DOHH2 (cell line): ENCODE measurements at regions not wholly inside any gene's neighbourhood (a gene's known extent, or its start where the extent isn't known, plus 50 kb on each side); places are given as distances from the start of the nearest gene placed in this dataset.

Source experiments
- H3F3A ChIP-seq: fragments of 200-600 bp; sonication (generic), shearing (Covaris generic); 2 replicates; pipeline ENCODE4 v1.6.0; 2016; ENCODE audit warnings: antibody characterized with exemption, mild to moderate bottlenecking; ENCODE audit not compliant: control insufficient read depth, insufficient read depth
- H3K27ac ChIP-seq: fragments of 200-600 bp; sonication (generic); 2 replicates; pipeline ENCODE4 v1.5.1; 2014; ENCODE audit warnings: low read depth, mild to moderate bottlenecking, low read length, moderate library complexity
- H3K27me3 ChIP-seq: fragments of 200-600 bp; sonication (generic); 2 replicates; pipeline ENCODE4 v1.6.1; 2014; ENCODE audit warnings: mild to moderate bottlenecking, low read length, mixed read lengths; ENCODE audit not compliant: control insufficient read depth
- H3K36me3 ChIP-seq: fragments of 200-600 bp; sonication (generic); 2 replicates; pipeline ENCODE4 v1.6.1; 2014; ENCODE audit warnings: mild to moderate bottlenecking, low read length, moderate library complexity, mixed read lengths; ENCODE audit not compliant: control insufficient read depth
- H3K4me1 ChIP-seq: fragments of 200-600 bp; sonication (generic); 2 replicates; pipeline ENCODE4 v1.6.1; 2014; ENCODE audit warnings: mild to moderate bottlenecking, low read length, mixed read lengths; ENCODE audit not compliant: control insufficient read depth
- H3K4me2 ChIP-seq: fragments of 200-600 bp; sonication (generic); 2 replicates; pipeline ENCODE4 v1.6.0; 2014; ENCODE audit warnings: mild to moderate bottlenecking, low read length, moderate library complexity
- H3K4me3 ChIP-seq: fragments of 200-600 bp; sonication (generic); 2 replicates; pipeline ENCODE4 v1.5.1; 2014; ENCODE audit warnings: mild to moderate bottlenecking, low read length, mixed read lengths
- H3K79me2 ChIP-seq: fragments of 200-600 bp; sonication (generic); 2 replicates; pipeline ENCODE4 v1.6.1; 2014; ENCODE audit warnings: mild to moderate bottlenecking, low read length, mixed read lengths; ENCODE audit not compliant: control insufficient read depth
- H3K9me2 ChIP-seq: fragments of 200-600 bp; sonication (generic); replicated peaks from 2 replicates; pipeline ENCODE4 v1.6.1; 2014; ENCODE audit warnings: mild to moderate bottlenecking, low read length, mixed read lengths; ENCODE audit not compliant: control insufficient read depth
- H3K9me3 ChIP-seq: fragments of 200-600 bp; sonication (generic); 2 replicates; pipeline ENCODE4 v1.6.1; 2014; ENCODE audit warnings: antibody characterized with exemption, low read length, mixed read lengths; ENCODE audit not compliant: control insufficient read depth, insufficient read depth
- H4K20me1 ChIP-seq: fragments of 200-600 bp; sonication (generic); 2 replicates; pipeline ENCODE4 v1.6.0; 2014; ENCODE audit warnings: low read depth, mild to moderate bottlenecking, antibody characterized with exemption, low read length, moderate library complexity; ENCODE audit not compliant: control insufficient read depth, insufficient read depth
- EZH2phosphoT487 ChIP-seq: fragments of 200-600 bp; sonication (generic); IDR thresholded peaks from 2 replicates; pipeline ENCODE4 v1.6.1; 2017; ENCODE audit warnings: borderline replicate concordance, mild to moderate bottlenecking, antibody characterized with exemption, low read length, moderate library complexity, mixed read lengths
- TF ChIP-seq, protein P1 (sequence below): fragments of 200-600 bp; sonication (generic); IDR thresholded peaks from one replicate; pipeline ENCODE4 v1.5.1; 2014; ENCODE audit warnings: antibody characterized with exemption, mild to moderate bottlenecking, low read depth, low read length; ENCODE audit not compliant: poor library complexity, severe bottlenecking

GRCh38 chr13:81606074-81606473 is 1265.1 kb upstream of the SPRY2 start:
- no peak overlapping the region for H3K4me3 ChIP-seq
- H3K27me3 ChIP-seq = no peaks in the 10 kb centered on the region
- no peak overlapping the region for H3K27ac ChIP-seq
- H3K4me1 ChIP-seq = no peaks in the 10 kb centered on the region
- H3F3A ChIP-seq = no peaks in the 10 kb centered on the region
- no peak overlapping the region for H3K4me2 ChIP-seq
- H3K9me3 ChIP-seq = no peaks in the 10 kb centered on the region
- H3K36me3 ChIP-seq = no peaks in the 10 kb centered on the region
- H3K9me2 ChIP-seq = no peaks in the 10 kb centered on the region
- H4K20me1 ChIP-seq = no peaks in the 10 kb centered on the region
- H3K79me2 ChIP-seq = no peaks in the 10 kb centered on the region
- no peak for TF ChIP-seq EZH2phosphoT487
- TF ChIP-seq, protein P1, sequence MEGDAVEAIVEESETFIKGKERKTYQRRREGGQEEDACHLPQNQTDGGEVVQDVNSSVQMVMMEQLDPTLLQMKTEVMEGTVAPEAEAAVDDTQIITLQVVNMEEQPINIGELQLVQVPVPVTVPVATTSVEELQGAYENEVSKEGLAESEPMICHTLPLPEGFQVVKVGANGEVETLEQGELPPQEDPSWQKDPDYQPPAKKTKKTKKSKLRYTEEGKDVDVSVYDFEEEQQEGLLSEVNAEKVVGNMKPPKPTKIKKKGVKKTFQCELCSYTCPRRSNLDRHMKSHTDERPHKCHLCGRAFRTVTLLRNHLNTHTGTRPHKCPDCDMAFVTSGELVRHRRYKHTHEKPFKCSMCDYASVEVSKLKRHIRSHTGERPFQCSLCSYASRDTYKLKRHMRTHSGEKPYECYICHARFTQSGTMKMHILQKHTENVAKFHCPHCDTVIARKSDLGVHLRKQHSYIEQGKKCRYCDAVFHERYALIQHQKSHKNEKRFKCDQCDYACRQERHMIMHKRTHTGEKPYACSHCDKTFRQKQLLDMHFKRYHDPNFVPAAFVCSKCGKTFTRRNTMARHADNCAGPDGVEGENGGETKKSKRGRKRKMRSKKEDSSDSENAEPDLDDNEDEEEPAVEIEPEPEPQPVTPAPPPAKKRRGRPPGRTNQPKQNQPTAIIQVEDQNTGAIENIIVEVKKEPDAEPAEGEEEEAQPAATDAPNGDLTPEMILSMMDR = no peak

- H3K9me2 ChIP-seq = no peaks in the 10 kb centered on the region
- H3K36me3 ChIP-seq = no peaks in the 10 kb centered on the region
- no peaks in the 10 kb centered on the region for H3K4me1 ChIP-seq
- H3F3A ChIP-seq = no peaks in the 10 kb centered on the region
- H3K27me3 ChIP-seq = no peaks in the 10 kb centered on the region
- no peaks in the 10 kb centered on the region for H3K79me2 ChIP-seq
- H4K20me1 ChIP-seq = no peaks in the 10 kb centered on the region
- H3K4me3 ChIP-seq = no peak overlapping the region
- H3K9me3 ChIP-seq = no peaks in the 10 kb centered on the region
- no peak overlapping the region for H3K27ac ChIP-seq
- H3K4me2 ChIP-seq = no peak overlapping the region
- TF ChIP-seq, protein P1 = no peak
- no peak for TF ChIP-seq EZH2phosphoT487
These were observed 1261.3 kb upstream of the SPRY2 start for GRCh38 chr13:81602241-81602640.

- Histone ChIP-seq H3K9me3 (no peaks in the 10 kb centered on the region), H3F3A (no peaks in the 10 kb centered on the region), H3K36me3 (no peaks in the 10 kb centered on the region), H3K27ac (no peak overlapping the region), H4K20me1 (no peaks in the 10 kb centered on the region), H3K27me3 (no peaks in the 10 kb centered on the region), H3K4me1 (no peaks in the 10 kb centered on the region), H3K79me2 (no peaks in the 10 kb centered on the region), H3K4me2 (no peak overlapping the region), H3K9me2 (no peaks in the 10 kb centered on the region), H3K4me3 (no peak overlapping the region)
- TF ChIP-seq, protein P1 = no peak
- TF ChIP-seq EZH2phosphoT487 = no peak
These were observed 1256.2 kb upstream of the SPRY2 start for GRCh38 chr13:81597101-81597500.
